WTC11 (cell line): ENCODE measurements at regions not wholly inside any gene's neighbourhood (a gene's known extent, or its start where the extent isn't known, plus 50 kb on each side); places are given as distances from the start of the nearest gene placed in this dataset.

Experiments used
- ATF2 ChIP-seq: sonication (generic); formaldehyde crosslinking; IDR thresholded peaks from 2 replicates; pipeline ENCODE4 v1.8.1; 2022; ENCODE audit warnings: low read depth, missing genetic modification reagents, borderline replicate concordance
- ATF3 ChIP-seq: sonication (generic); formaldehyde crosslinking; conservative IDR thresholded peaks from 2 replicates; pipeline ENCODE4 v1.8.1; 2022; ENCODE audit warnings: mild to moderate bottlenecking, missing genetic modification reagents
- CTCF ChIP-seq: fragments of 200-600 bp; IDR thresholded peaks from 2 replicates; pipeline ENCODE4 v1.8.0; 2022; ENCODE audit warnings: antibody characterized with exemption
- ELF4 ChIP-seq: sonication (generic); formaldehyde crosslinking; IDR thresholded peaks from 2 replicates; pipeline ENCODE4 v1.8.1; 2022; ENCODE audit warnings: low read depth, mild to moderate bottlenecking, moderate library complexity, missing genetic modification reagents
- FOXP1 ChIP-seq: sonication (generic); formaldehyde crosslinking; IDR thresholded peaks from 2 replicates; pipeline ENCODE4 v1.8.0; 2022; ENCODE audit warnings: missing genetic modification reagents, mild to moderate bottlenecking, moderate library complexity, borderline replicate concordance
- IRF2 ChIP-seq: sonication (generic); formaldehyde crosslinking; IDR thresholded peaks from 2 replicates; pipeline ENCODE4 v1.8.0; 2022; ENCODE audit warnings: low read depth, missing genetic modification reagents, borderline replicate concordance
- JUN ChIP-seq: sonication (generic); formaldehyde crosslinking; IDR thresholded peaks from 2 replicates; pipeline ENCODE4 v1.8.0; 2023; ENCODE audit warnings: mild to moderate bottlenecking, missing genetic modification reagents
- MAX ChIP-seq: sonication (generic); formaldehyde crosslinking; IDR thresholded peaks from 2 replicates; pipeline ENCODE4 v1.8.0; 2022; ENCODE audit warnings: mild to moderate bottlenecking, missing genetic modification reagents
- NR3C1 ChIP-seq: sonication (generic); formaldehyde crosslinking; conservative IDR thresholded peaks from 2 replicates; pipeline ENCODE4 v1.8.1; 2023; ENCODE audit warnings: low read depth, mild to moderate bottlenecking, missing genetic modification reagents
- PRDM15 ChIP-seq: sonication (generic); formaldehyde crosslinking; IDR thresholded peaks from 2 replicates; pipeline ENCODE4 v1.8.0; 2022; ENCODE audit warnings: missing genetic modification reagents
- TEAD4 ChIP-seq: sonication (generic); formaldehyde crosslinking; IDR thresholded peaks from 2 replicates; pipeline ENCODE4 v1.8.0; 2022; ENCODE audit warnings: mild to moderate bottlenecking, missing genetic modification reagents
- USF2 ChIP-seq: sonication (generic); formaldehyde crosslinking; IDR thresholded peaks from 2 replicates; pipeline ENCODE4 v1.8.1; 2023; ENCODE audit warnings: mild to moderate bottlenecking, missing genetic modification reagents, moderate library complexity
- ZNF263 ChIP-seq: sonication (generic); formaldehyde crosslinking; IDR thresholded peaks from 2 replicates; pipeline ENCODE4 v1.8.1; 2022; ENCODE audit warnings: low read depth, mild to moderate bottlenecking, moderate library complexity, missing genetic modification reagents
- ZNF396 ChIP-seq: fragments of 250-450 bp; sonication (Bioruptor Pico); IDR thresholded peaks from 2 replicates; pipeline ENCODE4 v1.8.0; 2021; ENCODE audit warnings: mild to moderate bottlenecking, moderate library complexity, borderline replicate concordance

DNA sequence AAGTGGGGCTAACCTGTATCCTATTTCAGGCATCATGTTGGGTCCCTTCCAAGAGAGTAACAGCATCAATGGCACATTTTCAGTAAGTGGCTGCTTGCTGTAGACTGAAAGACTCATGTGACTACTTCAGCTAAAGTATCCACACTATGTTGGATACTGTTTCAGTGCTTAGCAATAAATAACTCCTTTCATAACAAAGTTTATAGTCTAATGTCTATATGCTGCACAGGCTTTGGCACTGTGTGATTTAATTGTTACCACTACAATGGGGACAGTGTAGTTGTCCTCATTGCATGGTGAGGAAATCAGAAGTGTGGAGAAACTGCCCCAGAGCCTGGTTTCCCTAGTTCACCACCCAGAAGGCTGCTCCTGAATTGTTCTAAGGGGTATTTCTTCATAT, 318.0 kb upstream of the PTCHD4 start:
- TF ChIP-seq TEAD4 (no peak), CTCF (no peak), PRDM15 (CRISPR knock-in tag) (no peak), ATF3 (CRISPR knock-in tag) (no peak), FOXP1 (CRISPR knock-in tag) (no peak), IRF2 (no peak), ELF4 (CRISPR knock-in tag) (no peak), NR3C1 (CRISPR knock-in tag) (no peak), JUN (CRISPR knock-in tag) (no peak), MAX (no peak), ATF2 (CRISPR knock-in tag) (no peak), USF2 (no peak), ZNF396 (CRISPR knock-in tag) (no peak), ZNF263 (CRISPR knock-in tag) (no peak)
